ENCODE measurements at regions not wholly inside any gene's neighbourhood (a gene's known extent, or its start where the extent isn't known, plus 50 kb on each side); places are given as distances from the start of the nearest gene placed in this dataset.

DNA sequence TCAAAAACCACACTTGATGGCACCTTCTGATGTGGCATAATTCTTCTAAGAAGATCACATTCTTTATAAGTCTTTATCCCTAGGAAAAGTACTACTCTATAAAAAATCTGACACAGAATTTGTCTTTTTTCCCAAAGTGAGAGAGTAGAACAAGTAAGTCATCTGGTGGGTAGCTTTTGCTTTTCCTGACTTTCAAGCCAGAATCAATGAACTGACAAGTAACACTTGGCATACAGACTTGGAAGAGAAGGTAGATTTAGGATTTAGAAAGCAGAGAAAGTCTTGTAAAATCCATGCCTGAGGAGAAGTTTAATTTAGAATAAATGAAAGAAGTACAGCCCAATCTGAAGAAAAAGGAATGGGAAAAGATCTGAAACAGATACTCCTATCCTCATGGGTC lies 66.6 kb upstream of the TUSC7 start:
- TF ChIP-seq, protein P1, sequence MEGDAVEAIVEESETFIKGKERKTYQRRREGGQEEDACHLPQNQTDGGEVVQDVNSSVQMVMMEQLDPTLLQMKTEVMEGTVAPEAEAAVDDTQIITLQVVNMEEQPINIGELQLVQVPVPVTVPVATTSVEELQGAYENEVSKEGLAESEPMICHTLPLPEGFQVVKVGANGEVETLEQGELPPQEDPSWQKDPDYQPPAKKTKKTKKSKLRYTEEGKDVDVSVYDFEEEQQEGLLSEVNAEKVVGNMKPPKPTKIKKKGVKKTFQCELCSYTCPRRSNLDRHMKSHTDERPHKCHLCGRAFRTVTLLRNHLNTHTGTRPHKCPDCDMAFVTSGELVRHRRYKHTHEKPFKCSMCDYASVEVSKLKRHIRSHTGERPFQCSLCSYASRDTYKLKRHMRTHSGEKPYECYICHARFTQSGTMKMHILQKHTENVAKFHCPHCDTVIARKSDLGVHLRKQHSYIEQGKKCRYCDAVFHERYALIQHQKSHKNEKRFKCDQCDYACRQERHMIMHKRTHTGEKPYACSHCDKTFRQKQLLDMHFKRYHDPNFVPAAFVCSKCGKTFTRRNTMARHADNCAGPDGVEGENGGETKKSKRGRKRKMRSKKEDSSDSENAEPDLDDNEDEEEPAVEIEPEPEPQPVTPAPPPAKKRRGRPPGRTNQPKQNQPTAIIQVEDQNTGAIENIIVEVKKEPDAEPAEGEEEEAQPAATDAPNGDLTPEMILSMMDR (IDR thresholded peaks at IDR 0.05 in 2 of 3, conservative IDR thresholded peaks at IDR 0.05 in 1 of 3; ENCODE audit: control insufficient read depth in 2 of 3, extremely low read depth in 1 of 3, insufficient read depth in 1 of 3, low read depth in 3 of 3, low read length in 3 of 3), result no peak
- TF ChIP-seq ZNF217 (IDR thresholded peaks at IDR 0.05) (no peak), HDAC6 (IDR thresholded peaks at IDR 0.05; ENCODE audit: unreplicated experiment) (no peak)

All from GM12878 (cell line).